ENCODE measurements at regions not wholly inside any gene's neighbourhood (a gene's known extent, or its start where the extent isn't known, plus 50 kb on each side); places are given as distances from the start of the nearest gene placed in this dataset.

DNA sequence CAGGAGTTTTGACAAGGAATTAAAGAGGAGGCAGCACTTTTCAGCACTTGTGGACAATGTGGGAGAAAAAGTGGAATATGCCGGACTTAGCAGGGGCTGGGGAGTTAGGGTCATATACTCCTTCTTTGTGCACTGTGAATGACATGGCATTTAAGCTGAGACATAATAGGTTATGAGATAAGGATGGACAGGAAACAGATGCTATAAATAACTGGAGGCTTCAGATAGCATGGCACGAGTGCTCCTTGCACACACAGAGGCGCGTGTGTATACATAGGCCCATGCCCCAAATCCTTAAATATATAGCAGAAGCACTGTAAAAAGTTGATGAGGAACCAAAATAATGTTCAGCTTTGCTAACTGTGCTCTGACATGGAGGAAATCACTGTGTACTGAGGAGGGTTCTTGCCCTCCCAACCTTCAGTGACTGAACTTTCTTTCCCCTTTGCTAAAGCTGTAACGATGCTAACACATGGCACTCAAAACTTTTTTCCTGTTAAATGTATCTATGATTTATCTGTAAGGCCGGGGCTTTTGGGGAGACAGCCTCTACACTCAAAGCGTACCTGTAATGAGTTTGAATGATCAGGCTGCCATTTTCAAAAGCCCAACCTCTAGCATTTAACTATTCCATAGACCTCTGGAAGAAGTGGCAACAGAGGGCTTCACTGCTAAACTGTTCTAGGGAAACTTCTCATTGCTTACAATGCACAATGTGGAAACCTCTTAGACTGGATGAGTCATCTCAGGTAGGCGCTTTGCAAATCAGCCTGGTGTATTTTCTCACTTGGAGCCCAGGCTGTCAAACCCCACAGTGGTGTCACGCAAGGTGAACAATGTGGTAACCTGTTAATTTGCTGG, 784.6 kb downstream of the NR2F2 start:
- H3K4me3 Mint-ChIP-seq, result no peak overlapping the region
- H3K27ac Mint-ChIP-seq, result no peak overlapping the region
- peaks cover 7% of the 10 kb centered on the region for H3K36me3 Mint-ChIP-seq (ENCODE audit: low read depth)
- H3K9me3 Mint-ChIP-seq, result peaks cover 24% of the 10 kb centered on the region
- TF ChIP-seq CTCF (IDR thresholded peaks at IDR 0.05), result no peak
- H3K27me3 Mint-ChIP-seq (ENCODE audit: low read depth, poor library complexity), result no peaks in the 10 kb centered on the region
- no peak for DNase-seq
- H3K4me1 Mint-ChIP-seq, result peaks cover 18% of the 10 kb centered on the region

GRCh38 chr15:97115761-97116070, 785.2 kb downstream of the NR2F2 start:
- Mint-ChIP-seq H3K27ac (no peak overlapping the region), H3K4me1 (peaks cover 18% of the 10 kb centered on the region), H3K9me3 (peaks cover 24% of the 10 kb centered on the region), H3K36me3 (ENCODE audit: low read depth) (peaks cover 2% of the 10 kb centered on the region), H3K4me3 (no peak overlapping the region), H3K27me3 (ENCODE audit: low read depth, poor library complexity) (no peaks in the 10 kb centered on the region)
- TF ChIP-seq CTCF (IDR thresholded peaks at IDR 0.05), result no peak
- no peak for DNase-seq

DNA sequence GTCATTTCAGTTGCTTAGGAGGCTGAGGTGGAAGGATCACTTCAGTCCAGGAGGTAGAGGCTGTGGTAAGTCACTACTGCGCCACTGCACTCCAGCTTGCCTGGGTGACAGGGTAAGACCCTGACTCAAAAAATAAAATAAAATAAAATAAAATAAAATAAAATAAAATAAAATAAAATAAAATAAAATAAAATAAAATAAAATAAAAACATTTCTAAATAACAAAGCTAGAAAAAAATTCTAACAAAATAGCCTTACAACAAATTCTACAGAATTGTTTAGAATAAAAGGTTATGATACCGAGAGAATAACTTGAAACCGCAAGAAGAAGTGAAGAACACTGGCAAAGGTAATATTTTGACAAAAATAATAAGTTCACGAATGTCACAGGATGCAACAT, 794.3 kb downstream of the NR2F2 start:
- Mint-ChIP-seq H3K27ac (no peak overlapping the region), H3K4me1 (peaks cover 12% of the 10 kb centered on the region), H3K27me3 (ENCODE audit: low read depth, poor library complexity) (no peaks in the 10 kb centered on the region), H3K9me3 (peaks cover 53% of the 10 kb centered on the region), H3K4me3 (no peak overlapping the region), H3K36me3 (ENCODE audit: low read depth) (peaks cover 12% of the 10 kb centered on the region)
- no peak for TF ChIP-seq CTCF (IDR thresholded peaks at IDR 0.05)
- no peak for DNase-seq

DNA sequence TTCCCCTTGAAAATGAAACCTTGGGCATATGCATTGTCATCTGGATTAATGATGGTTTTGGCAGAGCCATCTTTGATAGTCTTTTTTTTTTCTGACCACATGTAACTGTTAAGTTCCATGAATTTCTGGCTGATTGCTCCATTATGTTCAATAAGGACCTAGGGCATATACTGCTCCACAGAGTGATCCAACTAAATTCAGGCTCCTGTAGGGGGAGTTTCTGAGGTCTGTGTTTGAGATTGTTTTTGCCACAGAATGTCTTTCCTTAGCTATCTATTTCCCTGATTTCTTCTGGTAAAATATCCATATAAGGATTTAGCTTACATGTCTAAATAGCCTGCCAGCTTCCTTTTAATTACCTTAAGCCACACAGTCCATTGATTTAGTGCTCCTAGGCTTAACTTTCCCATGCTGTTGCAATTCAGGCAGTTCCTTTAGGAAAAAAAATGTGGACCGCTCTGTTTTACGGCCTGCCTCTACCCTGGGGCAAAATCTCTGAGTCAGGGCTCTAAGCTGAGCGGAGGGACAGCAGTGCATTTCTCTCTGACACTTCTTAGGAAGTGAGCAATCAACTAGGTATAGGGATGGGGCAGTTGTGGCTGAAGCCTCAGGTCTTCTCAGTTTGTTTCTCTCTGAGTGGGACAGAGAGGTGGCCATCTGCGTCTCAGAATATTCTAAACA, 796.2 kb downstream of the NR2F2 start:
- no peak overlapping the region for H3K27ac Mint-ChIP-seq
- H3K36me3 Mint-ChIP-seq (ENCODE audit: low read depth), result peaks cover 12% of the 10 kb centered on the region
- DNase-seq, result no peak

DNA sequence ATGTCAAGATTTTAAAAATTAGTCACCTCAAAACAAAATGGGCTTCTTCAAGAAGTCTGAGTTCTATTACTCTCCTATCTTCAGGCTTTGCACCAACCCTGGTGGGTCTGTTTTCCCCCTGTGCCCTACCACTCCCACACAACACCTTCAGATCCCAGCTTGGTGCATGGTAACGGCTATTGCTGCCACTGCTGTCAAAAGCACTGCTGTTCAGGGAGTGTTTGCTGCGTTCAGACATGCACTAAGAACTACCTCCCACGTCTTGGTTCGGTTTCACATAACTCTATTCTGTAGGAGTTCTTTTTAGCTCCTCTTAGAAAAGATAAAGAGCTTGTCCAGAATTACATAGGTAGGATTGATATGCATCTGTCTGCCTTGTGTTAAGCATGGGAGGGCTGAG, 799.2 kb downstream of the NR2F2 start:
- H3K4me1 Mint-ChIP-seq, result peaks cover 19% of the 10 kb centered on the region
- H3K27ac Mint-ChIP-seq, result peak overlapping the region; percentile 77
- peaks cover 22% of the 10 kb centered on the region for H3K36me3 Mint-ChIP-seq (ENCODE audit: low read depth)
- DNase-seq, result no peak
- peaks cover 55% of the 10 kb centered on the region for H3K9me3 Mint-ChIP-seq
- H3K4me3 Mint-ChIP-seq, result no peak overlapping the region
- TF ChIP-seq CTCF (IDR thresholded peaks at IDR 0.05), result no peak
- no peaks in the 10 kb centered on the region for H3K27me3 Mint-ChIP-seq (ENCODE audit: low read depth, poor library complexity)

More for the DNA sequence above, 796.2 kb downstream of the NR2F2 start:
- Mint-ChIP-seq H3K4me1 (peaks cover 19% of the 10 kb centered on the region), H3K27me3 (ENCODE audit: low read depth, poor library complexity) (no peaks in the 10 kb centered on the region), H3K4me3 (no peak overlapping the region), H3K9me3 (peaks cover 39% of the 10 kb centered on the region)
- no peak for TF ChIP-seq CTCF (IDR thresholded peaks at IDR 0.05)
